Common myeloid progenitor, CD34-positive (primary cell): ENCODE measurements at regions not wholly inside any gene's neighbourhood (a gene's known extent, or its start where the extent isn't known, plus 50 kb on each side); places are given as distances from the start of the nearest gene placed in this dataset.
"Not testable (repeated sequence)": the region's sequence is repeated elsewhere in the genome, so short reads cannot be mapped to it uniquely, and the experiment has no call there.

Experiments used
- CTCF ChIA-PET: fragments of 350-600 bp; sonication (Branson Sonifier 250); formaldehyde crosslinking; loops from one replicate; lab custom pipeline; 2021; ENCODE audit warnings: antibody characterized with exemption; lab: Charles Lee
- POLR2A ChIA-PET: fragments of 350-600 bp; sonication (Branson Sonifier 250); formaldehyde crosslinking; loops from one replicate; lab custom pipeline; 2021; ENCODE audit warnings: antibody characterized with exemption; lab: Charles Lee
- DNase-seq, 3 donors: peaks; one replicate each; pipeline versions ENCODE4 v3.0.0 to v3.0.0-alpha.2; 2013
- H3K27ac ChIP-seq, 2 experiments: 1 replicate in 1 of 2; 2 replicates in 1 of 2; pipeline ENCODE4 v1.7.0; 2013; ENCODE audit warnings: inconsistent platforms in 2 of 2, low read length in 2 of 2, mild to moderate bottlenecking in 2 of 2, low read depth in 1 of 2, moderate library complexity in 1 of 2; ENCODE audit not compliant: severe bottlenecking in 2 of 2, insufficient read depth in 1 of 2, poor library complexity in 1 of 2
- H3K27me3 ChIP-seq, 5 experiments: replicated peaks in 2 of 5; 1 replicate in 3 of 5; 2 replicates in 2 of 5; pipeline versions ENCODE4 v1.6.1 to v1.7.0; 2013; ENCODE audit warnings: low read length in 4 of 5, mild to moderate bottlenecking in 2 of 5, moderate library complexity in 2 of 5, inconsistent platforms in 1 of 5; ENCODE audit not compliant: insufficient read depth in 5 of 5, control insufficient read depth in 4 of 5
- H3K36me3 ChIP-seq, 4 experiments: 1 replicate in 2 of 4; 2 replicates in 2 of 4; pipeline versions ENCODE4 v1.6.1 to v1.7.0; 2013; ENCODE audit warnings: low read length in 3 of 4, control low read depth in 1 of 4, mild to moderate bottlenecking in 1 of 4; ENCODE audit not compliant: control insufficient read depth in 4 of 4, insufficient read depth in 4 of 4
- H3K4me1 ChIP-seq, 4 experiments: 1 replicate in 3 of 4; 2 replicates in 1 of 4; pipeline versions ENCODE4 v1.6.1 to v1.7.1; 2013; ENCODE audit warnings: low read length in 3 of 4, mild to moderate bottlenecking in 3 of 4, control low read depth in 1 of 4, inconsistent platforms in 1 of 4, moderate library complexity in 1 of 4; ENCODE audit not compliant: control insufficient read depth in 4 of 4, insufficient read depth in 4 of 4; ENCODE audit errors: control extremely low read depth in 1 of 4
- H3K4me3 ChIP-seq, 7 experiments: 1 replicate in 4 of 7; 2 replicates in 3 of 7; pipeline versions ENCODE4 v1.5.1 to v1.7.0; 2013; ENCODE audit warnings: mild to moderate bottlenecking in 7 of 7, low read length in 6 of 7, moderate library complexity in 6 of 7, inconsistent platforms in 2 of 7, low read depth in 2 of 7, control low read depth in 1 of 7; ENCODE audit not compliant: insufficient read depth in 4 of 7, control insufficient read depth in 1 of 7; ENCODE audit errors: extremely low read depth in 1 of 7
- H3K9me3 ChIP-seq, 5 experiments: 1 replicate in 4 of 5; 2 replicates in 1 of 5; pipeline versions ENCODE4 v1.6.1 to v1.7.1; 2013; ENCODE audit warnings: low read length in 4 of 5, mild to moderate bottlenecking in 2 of 5, inconsistent platforms in 1 of 5, low read depth in 1 of 5, moderate library complexity in 1 of 5; ENCODE audit not compliant: control insufficient read depth in 4 of 5, insufficient read depth in 2 of 5; ENCODE audit errors: control extremely low read depth in 1 of 5
- WGBS: methylation state at CpG from one replicate; pipeline ENCODE4 v1.1.5; 2013; ENCODE audit not compliant: insufficient coverage; 5-methylcytosine and 5-hydroxymethylcytosine counted together

DNA sequence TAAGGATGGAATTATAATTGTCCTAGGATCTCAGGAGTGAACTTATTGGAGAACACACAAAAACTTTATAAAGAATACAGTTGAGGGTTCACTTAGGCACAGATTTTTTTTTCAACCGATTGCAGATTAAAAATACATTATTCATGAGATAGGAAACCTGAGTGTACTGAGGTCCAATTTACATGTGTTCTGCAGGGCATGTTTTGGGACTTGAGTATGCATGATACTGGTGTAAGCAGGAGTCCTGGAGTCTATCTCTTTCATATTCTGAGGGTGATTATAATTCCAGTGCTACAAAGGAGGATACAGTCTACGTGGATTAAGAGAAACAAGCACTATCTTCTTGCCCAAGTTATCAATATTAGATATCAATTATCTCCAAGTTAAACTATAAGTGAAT, 139.3 kb upstream of the HSFY2 start:
- POLR2A ChIA-PET: no interaction called here
- WGBS: no CpG with 5 or more reads among the region's 2 CpGs
- no peak for DNase-seq
- no peaks in the 10 kb centered on the region for H3K9me3 ChIP-seq
- H3K4me3 ChIP-seq: no peak overlapping the region
- H3K27me3 ChIP-seq: no peaks in the 10 kb centered on the region
- CTCF ChIA-PET: no interaction called here
- no peaks in the 10 kb centered on the region for H3K4me1 ChIP-seq
- H3K27ac ChIP-seq: no peak overlapping the region
- H3K36me3 ChIP-seq: no peaks in the 10 kb centered on the region

DNA sequence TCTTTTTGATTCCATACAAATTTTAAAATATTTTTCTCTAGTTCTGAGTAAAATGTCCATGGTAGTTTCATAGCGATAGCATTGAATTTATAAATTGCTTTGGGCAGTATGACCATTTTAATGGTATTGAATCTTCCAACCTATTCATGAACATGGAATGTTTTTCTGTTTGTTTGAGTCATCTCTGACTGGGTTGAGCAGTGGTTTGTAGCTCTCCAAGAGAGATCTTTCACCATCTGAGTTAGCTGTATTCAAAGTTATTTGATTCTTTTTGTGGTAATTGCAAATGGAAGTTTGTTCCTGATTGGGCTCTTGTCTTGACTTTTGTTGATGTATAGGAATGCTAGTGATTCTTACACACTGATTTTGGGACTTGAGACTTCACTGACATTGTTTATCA, 136.3 kb upstream of the HSFY2 start:
- ChIA-PET CTCF (no interaction called here), POLR2A (no interaction called here)
- Histone ChIP-seq H3K27me3 (no peaks in the 10 kb centered on the region), H3K27ac (no peak overlapping the region), H3K4me1 (no peaks in the 10 kb centered on the region), H3K4me3 (no peak overlapping the region), H3K9me3 (no peaks in the 10 kb centered on the region), H3K36me3 (no peaks in the 10 kb centered on the region)
- WGBS: no CpG with 5 or more reads among the region's 1 CpG
- no peak for DNase-seq

DNA sequence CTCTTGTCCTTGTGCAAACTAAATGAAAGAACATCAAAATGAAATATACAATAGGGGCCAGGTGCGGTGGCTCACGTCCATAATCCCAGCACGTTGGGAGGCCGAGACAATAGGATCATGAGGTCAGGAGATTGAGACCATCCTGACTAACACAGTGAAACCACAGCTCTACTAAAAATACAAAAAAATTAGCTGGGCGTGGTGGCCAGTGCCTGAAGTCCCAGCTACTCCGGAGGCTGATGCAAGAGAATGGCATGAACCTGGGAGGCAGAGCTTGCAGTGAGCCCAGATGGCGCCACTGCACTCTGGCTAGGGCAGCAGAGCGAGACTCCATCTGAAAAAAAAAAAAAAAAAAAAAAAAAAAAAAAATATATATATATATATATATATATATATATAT, 132.7 kb upstream of the HSFY2 start:
- H3K4me1 ChIP-seq, H3K27me3 ChIP-seq, H3K9me3 ChIP-seq, H3K36me3 ChIP-seq, CTCF ChIA-PET, DNase-seq, POLR2A ChIA-PET, H3K27ac ChIP-seq, H3K4me3 ChIP-seq: not testable (repeated sequence)
- no CpG with 5 or more reads among the region's 8 CpGs for WGBS

DNA sequence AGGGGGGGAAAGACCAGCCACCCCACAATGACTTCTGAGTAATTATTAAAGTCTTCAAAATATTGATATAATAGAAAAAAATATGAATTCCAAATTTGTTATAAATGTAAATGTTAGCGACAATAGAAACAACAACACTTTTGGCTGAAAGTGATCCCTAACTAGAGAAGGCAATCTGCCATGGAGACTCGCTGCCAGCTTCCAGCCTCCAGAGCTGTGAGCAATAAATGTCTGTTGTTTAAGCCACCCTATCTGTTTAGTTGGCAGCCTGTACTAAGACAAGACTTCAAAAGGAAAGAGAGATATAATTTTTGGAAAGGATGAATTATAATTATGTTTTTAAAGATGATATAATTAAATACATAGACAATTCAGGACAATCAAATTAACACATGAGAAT, 130.8 kb upstream of the HSFY2 start:
- no peaks in the 10 kb centered on the region for H3K27me3 ChIP-seq
- no peak for DNase-seq
- H3K4me1 ChIP-seq: no peaks in the 10 kb centered on the region
- no CpG with 5 or more reads among the region's 2 CpGs for WGBS
- no peaks in the 10 kb centered on the region for H3K36me3 ChIP-seq
- ChIA-PET CTCF (no interaction called here), POLR2A (no interaction called here)
- H3K4me3 ChIP-seq: no peak overlapping the region
- H3K27ac ChIP-seq: no peak overlapping the region
- H3K9me3 ChIP-seq: no peaks in the 10 kb centered on the region

DNA sequence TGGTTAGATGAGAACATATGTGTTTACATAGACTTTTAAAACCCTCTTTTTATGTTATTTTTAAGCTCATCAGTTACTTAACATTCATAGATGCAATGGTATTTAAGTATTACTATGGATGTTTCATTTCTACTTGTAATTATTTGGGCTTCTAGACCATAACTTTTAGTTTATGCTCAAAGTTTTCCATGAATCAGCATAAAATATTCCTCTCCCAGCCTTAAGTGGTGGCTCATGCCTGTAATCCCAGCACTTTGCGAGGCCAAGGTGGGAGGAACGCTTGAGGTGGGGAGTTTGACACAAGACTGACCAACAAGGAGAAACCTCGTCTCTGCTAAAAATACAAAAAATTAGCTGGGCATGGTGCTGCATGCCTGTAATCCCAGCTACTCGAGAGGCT, 118.5 kb upstream of the HSFY2 start:
- no CpG with 5 or more reads among the region's 4 CpGs for WGBS
- CTCF ChIA-PET: no interaction called here
- POLR2A ChIA-PET: no interaction called here

DNA sequence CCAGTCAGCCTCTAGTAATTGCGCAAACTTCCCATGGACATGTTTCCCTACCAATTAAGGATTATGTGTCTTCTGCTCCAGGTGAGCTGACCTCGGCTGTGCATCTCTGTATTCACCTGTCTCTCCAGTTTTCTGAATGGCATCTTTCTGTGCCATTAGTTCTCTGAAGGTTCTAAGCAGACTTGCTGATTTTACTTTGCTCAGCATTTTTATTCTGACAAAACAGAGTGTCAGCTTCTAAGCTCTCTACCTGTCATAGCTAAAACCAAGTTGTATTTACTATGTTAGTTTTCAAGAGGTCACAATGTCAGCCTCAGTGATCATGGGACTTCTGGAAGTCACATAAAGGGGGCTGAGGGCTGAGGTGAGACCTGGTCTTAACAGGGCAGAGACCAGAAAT, 116.0 kb upstream of the HSFY2 start:
- no peak overlapping the region for H3K27ac ChIP-seq
- CTCF ChIA-PET: interaction anchor here (0.6 kb wide), 1 partner anchor 19 kb away, joined by 3 read pairs; no protein-coding TSS in a partner anchor
- no peaks in the 10 kb centered on the region for H3K4me1 ChIP-seq
- H3K27me3 ChIP-seq: no peaks in the 10 kb centered on the region
- no peaks in the 10 kb centered on the region for H3K36me3 ChIP-seq
- DNase-seq: no peak
- WGBS: no CpG with 5 or more reads among the region's 2 CpGs
- H3K9me3 ChIP-seq: no peaks in the 10 kb centered on the region
- POLR2A ChIA-PET: no interaction called here
- no peak overlapping the region for H3K4me3 ChIP-seq

More for the DNA sequence above, 118.5 kb upstream of the HSFY2 start:
- DNase-seq: no peak
- no peak overlapping the region for H3K27ac ChIP-seq
- H3K9me3 ChIP-seq: no peaks in the 10 kb centered on the region
- H3K4me3 ChIP-seq: no peak overlapping the region
- H3K36me3 ChIP-seq: no peaks in the 10 kb centered on the region
- H3K4me1 ChIP-seq: no peaks in the 10 kb centered on the region
- no peaks in the 10 kb centered on the region for H3K27me3 ChIP-seq

DNA sequence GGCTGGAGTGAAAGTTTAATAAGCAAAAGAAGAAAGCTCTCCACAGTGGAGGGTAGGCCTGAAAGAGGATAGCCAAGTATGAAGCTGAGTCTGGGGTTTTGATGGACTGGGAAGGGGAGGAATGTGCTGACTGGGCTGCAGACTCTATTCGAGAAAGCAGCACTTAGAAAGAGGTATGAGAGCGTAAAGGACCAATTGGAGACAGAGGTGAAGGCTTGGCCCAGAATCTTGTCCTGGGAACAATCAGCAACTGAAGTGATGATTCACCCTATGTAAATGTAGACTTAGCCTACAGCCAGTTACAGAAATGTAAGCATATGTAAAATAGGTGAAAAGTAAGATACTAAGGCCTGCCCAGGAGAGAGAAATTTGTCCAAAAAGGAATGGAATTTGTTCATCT, 111.2 kb upstream of the HSFY2 start:
- WGBS: no CpG with 5 or more reads among the region's 2 CpGs
- POLR2A ChIA-PET: no interaction called here
- CTCF ChIA-PET: no interaction called here

More for the DNA sequence above, 111.2 kb upstream of the HSFY2 start:
- no peak for DNase-seq
- Histone ChIP-seq H3K4me1 (no peaks in the 10 kb centered on the region), H3K36me3 (no peaks in the 10 kb centered on the region), H3K9me3 (no peaks in the 10 kb centered on the region), H3K4me3 (no peak overlapping the region), H3K27me3 (no peaks in the 10 kb centered on the region), H3K27ac (no peak overlapping the region)
